GM19463 (cell line): ENCODE measurements at regions not wholly inside any gene's neighbourhood (a gene's known extent, or its start where the extent isn't known, plus 50 kb on each side); places are given as distances from the start of the nearest gene placed in this dataset.

Experiments used
- ATAC-seq: cut with Tn5 transposase; IDR thresholded peaks from one replicate; pipeline ENCODE4 v1.9.1; 2021; ENCODE audit warnings: mild to moderate bottlenecking, moderate library complexity; ENCODE audit not compliant: unreplicated experiment

- no peak for ATAC-seq
Measured at GRCh38 chr20:39474879-39475278, 512.7 kb downstream of the DHX35 start.

- ATAC-seq: no peak
Measured at GRCh38 chr20:39473536-39473935, 511.4 kb downstream of the DHX35 start.

DNA sequence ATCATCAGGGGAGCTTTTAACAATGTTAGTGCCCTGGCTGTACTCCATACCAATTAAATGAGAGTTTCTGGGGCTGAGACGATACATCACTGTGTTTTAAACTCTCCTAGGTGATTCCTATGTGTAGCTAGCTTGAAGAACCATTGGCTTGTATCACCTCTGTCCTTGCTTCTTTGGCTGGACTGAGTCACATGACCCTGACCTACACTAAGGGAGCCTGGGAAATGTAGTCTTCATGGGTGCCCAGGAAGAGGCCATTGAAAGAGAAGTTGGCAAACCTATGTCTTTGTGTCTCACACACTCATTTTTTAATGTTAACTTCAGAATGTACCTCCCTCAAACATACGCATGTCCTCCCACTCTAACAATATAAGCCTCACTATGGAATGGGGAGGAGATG lies 506.6 kb downstream of the DHX35 start:
- ATAC-seq: no peak

DNA sequence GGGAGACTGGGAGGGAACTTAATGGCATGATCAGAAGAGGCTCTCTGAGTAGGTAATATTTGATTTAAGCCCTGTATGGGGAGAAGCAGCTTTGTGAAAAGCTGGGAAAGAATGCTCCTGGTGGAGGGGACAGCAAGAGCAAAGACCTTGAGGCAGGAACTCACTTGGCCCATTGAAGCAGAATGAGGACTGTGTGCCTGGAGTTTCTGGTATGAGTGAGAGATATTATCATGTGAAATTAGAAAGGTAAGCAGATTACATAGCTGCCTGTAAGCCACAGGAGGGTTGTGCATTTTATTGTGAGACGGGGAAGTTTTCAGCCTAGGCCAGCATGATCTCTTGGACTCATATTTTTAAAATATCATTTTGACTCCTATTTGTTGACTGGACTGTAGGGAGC lies 502.1 kb downstream of the DHX35 start:
- ATAC-seq: no peak

DNA sequence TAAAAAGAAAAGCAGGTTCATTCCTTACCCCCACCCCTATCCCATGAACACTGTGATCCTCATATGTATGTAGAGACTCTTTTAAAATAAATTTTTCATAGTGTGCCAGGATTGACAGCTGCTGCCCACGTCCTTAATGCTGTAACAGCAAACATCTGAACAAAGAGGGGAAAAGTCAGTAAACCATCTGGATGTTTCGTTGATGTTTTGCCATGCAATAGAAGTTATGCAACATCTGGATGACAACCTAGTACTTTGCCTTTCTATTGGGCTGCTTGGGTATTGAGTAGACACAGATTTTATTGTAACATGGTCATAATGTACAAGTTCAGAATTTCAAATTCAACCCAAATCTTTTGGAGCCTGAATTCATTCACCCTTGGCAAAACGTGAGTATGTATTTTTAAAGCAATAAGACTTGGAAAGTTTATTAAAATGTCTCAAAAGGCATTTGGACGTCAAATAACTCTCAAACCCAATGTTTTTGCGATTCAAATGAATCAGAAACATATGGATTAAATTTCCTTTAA lies 500.3 kb downstream of the DHX35 start:
- no peak for ATAC-seq

DNA sequence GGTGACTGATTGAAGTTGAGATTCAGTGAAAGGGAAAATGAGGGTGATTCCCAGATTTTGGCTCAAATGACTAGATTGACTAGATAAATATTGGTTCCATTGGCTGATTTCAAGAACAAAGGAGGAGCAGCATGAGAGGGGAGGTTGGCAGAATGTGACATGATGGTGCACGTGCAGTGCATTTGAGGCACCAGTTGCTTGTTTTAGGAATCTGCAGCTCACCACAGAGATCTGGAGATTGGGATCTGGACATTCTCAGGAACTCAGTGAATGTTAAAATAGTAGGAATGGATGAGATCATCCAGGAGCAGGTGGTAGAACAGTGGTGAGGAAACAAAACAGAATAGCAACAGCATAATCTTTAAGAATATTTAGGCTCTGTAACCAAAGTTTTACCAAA lies 496.3 kb downstream of the DHX35 start:
- ATAC-seq: no peak

DNA sequence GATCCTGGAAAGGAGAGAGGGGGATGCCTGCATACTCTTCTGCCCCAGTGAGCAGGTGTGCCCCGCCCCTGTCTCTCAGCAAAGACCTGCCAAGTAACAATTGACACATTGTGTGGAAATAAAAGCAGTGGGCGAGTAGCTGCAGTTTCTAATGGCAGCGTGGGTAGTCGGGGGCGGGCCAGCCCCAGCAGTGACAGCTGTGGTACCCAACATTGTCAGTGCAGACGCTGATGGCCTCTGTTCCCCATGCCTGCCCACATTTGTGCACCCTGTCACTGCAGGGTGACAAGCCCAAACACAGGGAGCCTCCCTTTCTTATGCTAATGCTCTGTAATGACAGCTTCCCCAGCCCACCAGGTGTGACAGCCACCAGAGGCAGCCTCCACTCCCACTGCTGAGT lies 491.7 kb downstream of the DHX35 start:
- no peak for ATAC-seq

DNA sequence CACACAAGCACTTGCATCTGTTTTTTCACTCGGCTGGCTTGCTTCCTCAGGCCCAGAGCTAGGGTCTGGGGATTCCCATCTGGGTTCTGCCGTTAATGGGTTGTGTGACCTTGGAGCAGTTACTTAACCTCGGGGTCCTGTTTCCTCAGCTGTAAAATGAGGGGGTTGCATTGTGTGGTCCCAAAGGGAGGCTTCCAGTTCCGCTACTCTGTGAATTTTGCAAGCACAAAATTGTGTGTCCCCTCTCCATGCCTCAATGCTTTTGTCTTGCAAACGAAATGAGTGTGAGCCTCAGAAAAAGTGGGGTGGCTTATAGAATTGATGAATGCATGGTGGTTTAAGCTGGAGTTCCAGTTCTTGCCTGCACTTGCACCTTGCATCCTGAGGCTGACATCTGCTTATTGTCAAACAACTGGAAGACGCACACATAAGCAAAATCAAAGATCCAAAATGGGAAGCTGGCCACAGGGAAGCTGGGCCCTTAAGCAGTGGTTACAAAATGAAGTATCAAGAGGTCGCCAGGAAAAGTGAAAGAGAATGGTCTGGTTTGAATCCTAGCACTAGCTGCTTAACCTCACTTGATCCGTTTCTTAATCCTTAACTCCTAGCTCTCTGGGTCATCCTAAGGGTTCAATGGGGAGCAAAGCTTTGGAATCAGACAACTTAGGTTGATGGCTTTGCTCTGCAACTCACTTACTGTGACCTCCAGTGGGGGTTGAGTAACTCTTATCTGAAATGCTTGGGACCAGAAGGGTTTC lies 490.6 kb downstream of the DHX35 start:
- ATAC-seq: no peak

DNA sequence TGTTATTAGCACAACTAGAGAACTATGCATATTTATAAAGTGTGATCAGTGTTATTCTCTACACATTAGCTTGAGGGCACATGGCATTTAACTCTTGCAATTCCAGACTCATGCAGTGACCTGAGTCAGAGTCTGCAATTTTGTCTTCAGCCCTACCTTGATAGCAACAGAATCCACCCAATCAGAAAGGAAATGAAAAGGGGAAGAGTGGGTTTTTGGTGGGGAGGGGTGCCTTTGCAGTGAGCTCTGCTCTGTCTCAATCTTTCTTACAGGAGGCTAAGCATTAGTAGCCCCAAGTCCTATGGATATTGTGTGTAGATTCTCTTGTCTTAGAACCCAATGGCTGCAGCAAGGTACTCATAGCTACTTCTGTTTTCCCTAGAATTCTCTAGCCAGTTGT lies 489.2 kb downstream of the DHX35 start:
- no peak for ATAC-seq

GRCh38 chr20:39446397-39446796 lies 484.3 kb downstream of the DHX35 start:
- ATAC-seq: no peak

GRCh38 chr20:39445095-39445494 lies 483.0 kb downstream of the DHX35 start:
- ATAC-seq: no peak

GRCh38 chr20:39433466-39433865 lies 471.3 kb downstream of the DHX35 start:
- no peak for ATAC-seq

- no peak for ATAC-seq
Measured at GRCh38 chr20:39431091-39431880, 469.1 kb downstream of the DHX35 start.

GRCh38 chr20:39429726-39430125 lies 467.6 kb downstream of the DHX35 start:
- ATAC-seq: no peak

GRCh38 chr20:39424962-39425678 lies 463.0 kb downstream of the DHX35 start:
- ATAC-seq: no peak

GRCh38 chr20:39421571-39422105 lies 459.5 kb downstream of the DHX35 start:
- ATAC-seq: no peak

GRCh38 chr20:39412091-39412490 lies 449.9 kb downstream of the DHX35 start:
- ATAC-seq: no peak

GRCh38 chr20:39399463-39399862 lies 437.3 kb downstream of the DHX35 start:
- no peak for ATAC-seq

GRCh38 chr20:39398656-39399055 lies 436.5 kb downstream of the DHX35 start:
- no peak for ATAC-seq

GRCh38 chr20:39397646-39398045 lies 435.5 kb downstream of the DHX35 start:
- no peak for ATAC-seq
